Trophoblast cell (in vitro differentiated cells and primary cell): ENCODE measurements at regions not wholly inside any gene's neighbourhood (a gene's known extent, or its start where the extent isn't known, plus 50 kb on each side); places are given as distances from the start of the nearest gene placed in this dataset.
"Not testable (repeated sequence)": the region's sequence is repeated elsewhere in the genome, so short reads cannot be mapped to it uniquely, and the experiment has no call there.

Experiments
- DNase-seq, 2 donors: peaks; one replicate each; pipeline ENCODE4 v3.0.0-alpha.2; 2016
- H2AFZ ChIP-seq: 2 replicates; pipeline ENCODE4 v1.6.1; 2013; ENCODE audit warnings: low read length, moderate library complexity, mild to moderate bottlenecking; ENCODE audit not compliant: insufficient read depth, poor library complexity
- H2AK5ac ChIP-seq: 2 replicates; pipeline ENCODE4 v1.6.1; 2013; ENCODE audit warnings: mild to moderate bottlenecking, low read length
- H2BK120ac ChIP-seq: 2 replicates; pipeline ENCODE4 v1.6.1; 2013; ENCODE audit warnings: low read length, mild to moderate bottlenecking, moderate library complexity; ENCODE audit not compliant: insufficient read depth, poor library complexity
- H2BK12ac ChIP-seq: 2 replicates; pipeline ENCODE4 v1.6.1; 2013; ENCODE audit warnings: mild to moderate bottlenecking, low read length, moderate library complexity
- H2BK5ac ChIP-seq: 2 replicates; pipeline ENCODE4 v1.6.1; 2013; ENCODE audit warnings: low read length, low read depth, moderate library complexity, mild to moderate bottlenecking; ENCODE audit not compliant: poor library complexity
- H3K14ac ChIP-seq: 2 replicates; pipeline ENCODE4 v1.6.1; 2013; ENCODE audit warnings: mild to moderate bottlenecking, low read length
- H3K18ac ChIP-seq: 2 replicates; pipeline ENCODE4 v1.6.1; 2013; ENCODE audit warnings: mild to moderate bottlenecking, low read length
- H3K23ac ChIP-seq: 2 replicates; pipeline ENCODE4 v1.6.1; 2013; ENCODE audit warnings: low read length
- H3K27ac ChIP-seq: 2 replicates; pipeline ENCODE4 v1.5.1; 2013; ENCODE audit warnings: low read depth, mild to moderate bottlenecking, inconsistent platforms, low read length, moderate library complexity
- H3K27me3 ChIP-seq: 2 replicates; pipeline ENCODE4 v1.6.1; 2013; ENCODE audit warnings: inconsistent platforms, mild to moderate bottlenecking, low read length, moderate library complexity; ENCODE audit not compliant: insufficient read depth
- H3K36me3 ChIP-seq, 2 experiments: 1 replicate in 1 of 2; 2 replicates in 1 of 2; pipeline ENCODE4 v1.6.1; 2013; ENCODE audit warnings: low read length in 2 of 2, mild to moderate bottlenecking in 2 of 2, moderate library complexity in 1 of 2; ENCODE audit not compliant: insufficient read depth in 2 of 2, control insufficient read depth in 1 of 2
- H3K4ac ChIP-seq: 2 replicates; pipeline ENCODE4 v1.6.1; 2013; ENCODE audit warnings: low read depth, mild to moderate bottlenecking, low read length, moderate library complexity
- H3K4me1 ChIP-seq, 2 experiments: 1 replicate in 1 of 2; 2 replicates in 1 of 2; pipeline ENCODE4 v1.6.1; 2013; ENCODE audit warnings: low read length in 2 of 2, mild to moderate bottlenecking in 2 of 2, moderate library complexity in 1 of 2; ENCODE audit not compliant: insufficient read depth in 2 of 2, control insufficient read depth in 1 of 2
- H3K4me2 ChIP-seq: 2 replicates; pipeline ENCODE4 v1.6.1; 2013; ENCODE audit warnings: inconsistent platforms, mild to moderate bottlenecking, low read length, moderate library complexity
- H3K4me3 ChIP-seq: 2 replicates; pipeline ENCODE4 v1.5.1; 2013; ENCODE audit warnings: mild to moderate bottlenecking, low read depth, low read length, inconsistent platforms
- H3K79me1 ChIP-seq: one replicate; pipeline ENCODE4 v1.6.1; 2013; ENCODE audit warnings: low read length
- H3K79me2 ChIP-seq: 2 replicates; pipeline ENCODE4 v1.6.1; 2013; ENCODE audit warnings: low read length, mild to moderate bottlenecking; ENCODE audit not compliant: control insufficient read depth, insufficient read depth, poor library complexity
- H3K9ac ChIP-seq: 2 replicates; pipeline ENCODE4 v1.6.1; 2013; ENCODE audit warnings: mild to moderate bottlenecking, low read length
- H3K9me3 ChIP-seq: 2 replicates; pipeline ENCODE4 v1.6.1; 2013; ENCODE audit warnings: low read depth, mild to moderate bottlenecking, control low read depth, inconsistent platforms, low read length; ENCODE audit not compliant: insufficient read depth
- H4K12ac ChIP-seq: 2 replicates; pipeline ENCODE4 v1.6.1; 2013; ENCODE audit warnings: low read depth, mild to moderate bottlenecking, low read length, moderate library complexity
- H4K8ac ChIP-seq: 2 replicates; pipeline ENCODE4 v1.6.1; 2013; ENCODE audit warnings: low read depth, mild to moderate bottlenecking, low read length, moderate library complexity
- H4K91ac ChIP-seq: one replicate; pipeline ENCODE4 v1.6.1; 2013; ENCODE audit warnings: low read depth, mild to moderate bottlenecking, low read length, moderate library complexity
- WGBS: extraction: QIAGEN DNeasy Blood & Tissue Kit; methylation state at CpG from one replicate; pipeline ENCODE4 v1.1.7; 2013; ENCODE audit warnings: missing lambda C conversion rate; ENCODE audit not compliant: insufficient read length, insufficient coverage; ENCODE audit errors: extremely low coverage; 5-methylcytosine and 5-hydroxymethylcytosine counted together

GRCh38 chr2:76157531-76157930, 446.8 kb upstream of the GCFC2 start:
- Histone ChIP-seq H3K79me2 (no peaks in the 10 kb centered on the region), H3K79me1 (no peaks in the 10 kb centered on the region), H3K36me3 (no peaks in the 10 kb centered on the region), H3K4me2 (no peak overlapping the region), H3K9ac (no peak overlapping the region), H3K23ac (no peak overlapping the region), H2BK5ac (no peak overlapping the region), H3K14ac (no peak overlapping the region), H4K91ac (no peak overlapping the region), H3K27me3 (no peaks in the 10 kb centered on the region), H3K27ac (no peak overlapping the region), H3K4me1 (no peaks in the 10 kb centered on the region), H2AK5ac (no peak overlapping the region), H2AFZ (no peak overlapping the region), H2BK12ac (no peak overlapping the region), H3K9me3 (no peaks in the 10 kb centered on the region), H2BK120ac (no peak overlapping the region), H3K18ac (no peak overlapping the region), H4K8ac (no peak overlapping the region), H3K4ac (no peak overlapping the region), H3K4me3 (no peak overlapping the region), H4K12ac (no peak overlapping the region)
- WGBS, result no CpG with 5 or more reads among the region's 2 CpGs
- DNase-seq, result no peak

- H2AFZ ChIP-seq, result no peak overlapping the region
- no peaks in the 10 kb centered on the region for H3K79me1 ChIP-seq
- no peak overlapping the region for H3K18ac ChIP-seq
- H3K27me3 ChIP-seq, result no peaks in the 10 kb centered on the region
- no peak overlapping the region for H3K9ac ChIP-seq
- no peak overlapping the region for H3K4me2 ChIP-seq
- no peak overlapping the region for H3K27ac ChIP-seq
- no peak overlapping the region for H2BK12ac ChIP-seq
- no peaks in the 10 kb centered on the region for H3K36me3 ChIP-seq
- no peak overlapping the region for H3K23ac ChIP-seq
- H3K14ac ChIP-seq, result no peak overlapping the region
- H2BK120ac ChIP-seq, result no peak overlapping the region
- H3K4ac ChIP-seq, result no peak overlapping the region
- H3K79me2 ChIP-seq, result no peaks in the 10 kb centered on the region
- no peak for DNase-seq
- no CpG with 5 or more reads among the region's 3 CpGs for WGBS
- H3K9me3 ChIP-seq, result no peaks in the 10 kb centered on the region
- H2BK5ac ChIP-seq, result no peak overlapping the region
- H2AK5ac ChIP-seq, result no peak overlapping the region
- H3K4me3 ChIP-seq, result no peak overlapping the region
- no peak overlapping the region for H4K91ac ChIP-seq
- no peak overlapping the region for H4K12ac ChIP-seq
- no peak overlapping the region for H4K8ac ChIP-seq
- no peaks in the 10 kb centered on the region for H3K4me1 ChIP-seq
These were observed 444.3 kb upstream of the GCFC2 start for GRCh38 chr2:76154981-76155380.

GRCh38 chr2:76149846-76150245, 439.1 kb upstream of the GCFC2 start:
- Histone ChIP-seq H2BK120ac (no peak overlapping the region), H3K27me3 (no peaks in the 10 kb centered on the region), H3K4me3 (no peak overlapping the region), H2AFZ (no peak overlapping the region), H4K91ac (no peak overlapping the region), H2AK5ac (no peak overlapping the region), H2BK12ac (no peak overlapping the region), H4K12ac (no peak overlapping the region), H3K79me2 (no peaks in the 10 kb centered on the region), H3K14ac (no peak overlapping the region), H3K79me1 (no peaks in the 10 kb centered on the region), H4K8ac (no peak overlapping the region), H3K18ac (no peak overlapping the region), H3K4me1 (no peaks in the 10 kb centered on the region), H3K23ac (no peak overlapping the region), H3K4me2 (no peak overlapping the region), H3K9ac (no peak overlapping the region), H3K9me3 (no peaks in the 10 kb centered on the region), H3K36me3 (no peaks in the 10 kb centered on the region), H2BK5ac (no peak overlapping the region), H3K27ac (no peak overlapping the region), H3K4ac (no peak overlapping the region)
- no peak for DNase-seq

GRCh38 chr2:76139303-76139702, 428.6 kb upstream of the GCFC2 start:
- H2AK5ac ChIP-seq, H3K27me3 ChIP-seq, H2BK120ac ChIP-seq, H3K4me3 ChIP-seq, H3K4me1 ChIP-seq, H3K18ac ChIP-seq, H2BK5ac ChIP-seq, H3K79me2 ChIP-seq, H4K91ac ChIP-seq, H3K14ac ChIP-seq, H4K8ac ChIP-seq, H2AFZ ChIP-seq, H3K79me1 ChIP-seq, H3K4ac ChIP-seq, H2BK12ac ChIP-seq, H4K12ac ChIP-seq, H3K23ac ChIP-seq, H3K9ac ChIP-seq, H3K4me2 ChIP-seq, H3K9me3 ChIP-seq, H3K27ac ChIP-seq, DNase-seq, H3K36me3 ChIP-seq: not testable (repeated sequence)
- WGBS, result no CpG with 5 or more reads among the region's 3 CpGs

- H4K91ac ChIP-seq, result no peak overlapping the region
- H3K4me2 ChIP-seq, result no peak overlapping the region
- no peak overlapping the region for H3K27ac ChIP-seq
- H4K12ac ChIP-seq, result no peak overlapping the region
- no peak overlapping the region for H2BK120ac ChIP-seq
- no peak overlapping the region for H3K14ac ChIP-seq
- H3K23ac ChIP-seq, result no peak overlapping the region
- H2BK12ac ChIP-seq, result no peak overlapping the region
- no peak overlapping the region for H4K8ac ChIP-seq
- H3K27me3 ChIP-seq, result no peaks in the 10 kb centered on the region
- no peak overlapping the region for H2AK5ac ChIP-seq
- H3K79me1 ChIP-seq, result no peaks in the 10 kb centered on the region
- no peak overlapping the region for H2BK5ac ChIP-seq
- H3K4ac ChIP-seq, result no peak overlapping the region
- DNase-seq, result no peak
- no peak overlapping the region for H2AFZ ChIP-seq
- H3K18ac ChIP-seq, result no peak overlapping the region
- no CpG with 5 or more reads among the region's 3 CpGs for WGBS
- H3K4me1 ChIP-seq, result no peaks in the 10 kb centered on the region
- H3K9ac ChIP-seq, result no peak overlapping the region
- no peaks in the 10 kb centered on the region for H3K79me2 ChIP-seq
- H3K36me3 ChIP-seq, result no peaks in the 10 kb centered on the region
- no peak overlapping the region for H3K4me3 ChIP-seq
- H3K9me3 ChIP-seq, result no peaks in the 10 kb centered on the region
These were observed 417.9 kb upstream of the GCFC2 start for GRCh38 chr2:76128622-76129021.
